BJ (cell line): ENCODE measurements at regions not wholly inside any gene's neighbourhood (a gene's known extent, or its start where the extent isn't known, plus 50 kb on each side); places are given as distances from the start of the nearest gene placed in this dataset.

Experiments
- CTCF ChIA-PET: fragments of 350-600 bp; formaldehyde crosslinking; extraction: SDS; loops from one replicate; lab custom pipeline; 2021; ENCODE audit warnings: antibody characterized with exemption, inconsistent platforms; lab: Yijun Ruan, JAX
- POLR2A ChIA-PET: fragments of 300-600 bp; sonication (Branson Sonifier 250); formaldehyde crosslinking; extraction: SDS; loops from one replicate; lab custom pipeline; 2021; ENCODE audit warnings: antibody characterized with exemption; lab: Charles Lee
- DNase-seq: peaks from one replicate; pipeline ENCODE4 v3.0.0-alpha.2; 2011; ENCODE audit warnings: low read depth
- H3K27me3 ChIP-seq: 2 replicates; pipeline ENCODE4 v1.6.0; 2011; ENCODE audit warnings: low read length; ENCODE audit not compliant: control insufficient read depth, insufficient read depth
- H3K36me3 ChIP-seq: 2 replicates; pipeline ENCODE4 v1.5.1; 2011; ENCODE audit warnings: low read length; ENCODE audit not compliant: control insufficient read depth, insufficient read depth
- H3K4me3 ChIP-seq: 2 replicates; pipeline ENCODE4 v1.5.1; 2011; ENCODE audit warnings: low read depth, mild to moderate bottlenecking, control low read depth, low read length
- CTCF ChIP-seq: IDR thresholded peaks from 2 replicates; pipeline ENCODE4 v1.5.1; 2011; ENCODE audit warnings: low read depth, mild to moderate bottlenecking, control low read depth, inconsistent platforms, low read length, moderate library complexity; ENCODE audit not compliant: insufficient read depth

GRCh38 chr4:54548831-54549460 is 108.8 kb upstream of the KIT start:
- no peak for DNase-seq
- Histone ChIP-seq H3K4me3 (no peak overlapping the region), H3K36me3 (no peaks in the 10 kb centered on the region), H3K27me3 (peaks cover 2% of the 10 kb centered on the region; the same call in 1 of the 2 replicates)
- TF ChIP-seq CTCF: no peak
- CTCF ChIA-PET: no interaction called here
- POLR2A ChIA-PET: no interaction called here

- Histone ChIP-seq H3K4me3 (no peak overlapping the region), H3K36me3 (no peaks in the 10 kb centered on the region), H3K27me3 (peaks cover 2% of the 10 kb centered on the region; the same call in 1 of the 2 replicates)
- no peak for DNase-seq
- no peak for TF ChIP-seq CTCF
- ChIA-PET POLR2A (no interaction called here), CTCF (no interaction called here)
Measured at GRCh38 chr4:54550395-54551171, 107.2 kb upstream of the KIT start.

- Histone ChIP-seq H3K4me3 (no peak overlapping the region), H3K36me3 (no peaks in the 10 kb centered on the region), H3K27me3 (peaks cover 2% of the 10 kb centered on the region; the same call in 1 of the 2 replicates)
- ChIA-PET CTCF (interaction anchor here (0.6 to 1.4 kb wide), 5 partner anchors 9 to 135 kb away, joined by 3 to 6 read pairs (median 4); no protein-coding TSS in a partner anchor), POLR2A (no interaction called here)
- TF ChIP-seq CTCF: no peak
- peak; percentile 75 for DNase-seq
Measured at GRCh38 chr4:54553001-54553400, 104.8 kb upstream of the KIT start.

GRCh38 chr4:54554339-54554990 is 103.3 kb upstream of the KIT start:
- ChIA-PET CTCF (no interaction called here), POLR2A (no interaction called here)
- no peaks in the 10 kb centered on the region for H3K27me3 ChIP-seq
- H3K36me3 ChIP-seq: no peaks in the 10 kb centered on the region
- H3K4me3 ChIP-seq: no peak overlapping the region
- no peak for TF ChIP-seq CTCF
- DNase-seq: no peak

GRCh38 chr4:54556051-54556450 is 101.7 kb upstream of the KIT start:
- no peak for TF ChIP-seq CTCF

More at GRCh38 chr4:54556051-54556450, 101.7 kb upstream of the KIT start:
- no peak for DNase-seq
- H3K36me3 ChIP-seq: no peaks in the 10 kb centered on the region
- H3K27me3 ChIP-seq: no peaks in the 10 kb centered on the region
- no peak overlapping the region for H3K4me3 ChIP-seq
- CTCF ChIA-PET: interaction anchor here (0.7 to 0.9 kb wide), 2 partner anchors 10 to 388 kb away, joined by 3 read pairs; no protein-coding TSS in a partner anchor
- POLR2A ChIA-PET: no interaction called here
